ENCODE measurements at regions not wholly inside any gene's neighbourhood (a gene's known extent, or its start where the extent isn't known, plus 50 kb on each side); places are given as distances from the start of the nearest gene placed in this dataset.

DNA sequence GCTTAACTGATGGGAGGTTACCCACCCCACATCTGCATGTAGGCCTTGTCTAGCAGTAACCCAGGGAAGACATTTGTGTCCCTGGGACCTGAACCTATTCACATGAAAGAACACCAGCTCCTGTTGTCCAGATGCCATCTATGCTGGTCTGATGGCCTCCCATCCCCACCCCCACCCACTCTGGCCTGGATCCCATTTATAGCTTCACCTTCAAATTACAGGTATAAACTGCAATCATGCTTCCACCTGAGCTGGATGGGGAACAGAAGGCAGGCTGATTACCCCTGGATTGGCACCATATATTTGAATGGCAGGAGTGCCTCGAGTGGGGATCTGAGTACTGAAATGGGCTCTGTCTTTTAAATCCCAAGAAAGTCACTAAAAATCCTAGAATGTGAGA is 312.7 kb upstream of the USP24 start:
- TF ChIP-seq TEAD4 (CRISPR knock-in tag; IDR thresholded peaks at IDR 0.05) (no peak), FOXJ3 (CRISPR knock-in tag; IDR thresholded peaks at IDR 0.05; ENCODE audit: borderline replicate concordance) (no peak), TCF7 (CRISPR knock-in tag; IDR thresholded peaks at IDR 0.05; ENCODE audit: low read depth) (no peak), ZNF138 (CRISPR knock-in tag; conservative IDR thresholded peaks at IDR 0.05) (no peak)
- TF ChIP-seq, protein P1, sequence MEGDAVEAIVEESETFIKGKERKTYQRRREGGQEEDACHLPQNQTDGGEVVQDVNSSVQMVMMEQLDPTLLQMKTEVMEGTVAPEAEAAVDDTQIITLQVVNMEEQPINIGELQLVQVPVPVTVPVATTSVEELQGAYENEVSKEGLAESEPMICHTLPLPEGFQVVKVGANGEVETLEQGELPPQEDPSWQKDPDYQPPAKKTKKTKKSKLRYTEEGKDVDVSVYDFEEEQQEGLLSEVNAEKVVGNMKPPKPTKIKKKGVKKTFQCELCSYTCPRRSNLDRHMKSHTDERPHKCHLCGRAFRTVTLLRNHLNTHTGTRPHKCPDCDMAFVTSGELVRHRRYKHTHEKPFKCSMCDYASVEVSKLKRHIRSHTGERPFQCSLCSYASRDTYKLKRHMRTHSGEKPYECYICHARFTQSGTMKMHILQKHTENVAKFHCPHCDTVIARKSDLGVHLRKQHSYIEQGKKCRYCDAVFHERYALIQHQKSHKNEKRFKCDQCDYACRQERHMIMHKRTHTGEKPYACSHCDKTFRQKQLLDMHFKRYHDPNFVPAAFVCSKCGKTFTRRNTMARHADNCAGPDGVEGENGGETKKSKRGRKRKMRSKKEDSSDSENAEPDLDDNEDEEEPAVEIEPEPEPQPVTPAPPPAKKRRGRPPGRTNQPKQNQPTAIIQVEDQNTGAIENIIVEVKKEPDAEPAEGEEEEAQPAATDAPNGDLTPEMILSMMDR (IDR thresholded peaks at IDR 0.05) = no peak
- TF ChIP-seq, protein P2, sequence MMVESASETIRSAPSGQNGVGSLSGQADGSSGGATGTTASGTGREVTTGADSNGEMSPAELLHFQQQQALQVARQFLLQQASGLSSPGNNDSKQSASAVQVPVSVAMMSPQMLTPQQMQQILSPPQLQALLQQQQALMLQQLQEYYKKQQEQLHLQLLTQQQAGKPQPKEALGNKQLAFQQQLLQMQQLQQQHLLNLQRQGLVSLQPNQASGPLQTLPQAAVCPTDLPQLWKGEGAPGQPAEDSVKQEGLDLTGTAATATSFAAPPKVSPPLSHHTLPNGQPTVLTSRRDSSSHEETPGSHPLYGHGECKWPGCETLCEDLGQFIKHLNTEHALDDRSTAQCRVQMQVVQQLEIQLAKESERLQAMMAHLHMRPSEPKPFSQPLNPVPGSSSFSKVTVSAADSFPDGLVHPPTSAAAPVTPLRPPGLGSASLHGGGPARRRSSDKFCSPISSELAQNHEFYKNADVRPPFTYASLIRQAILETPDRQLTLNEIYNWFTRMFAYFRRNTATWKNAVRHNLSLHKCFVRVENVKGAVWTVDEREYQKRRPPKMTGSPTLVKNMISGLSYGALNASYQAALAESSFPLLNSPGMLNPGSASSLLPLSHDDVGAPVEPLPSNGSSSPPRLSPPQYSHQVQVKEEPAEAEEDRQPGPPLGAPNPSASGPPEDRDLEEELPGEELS (CRISPR knock-in tag; IDR thresholded peaks at IDR 0.05) = no peak
- TF ChIP-seq, protein P3, sequence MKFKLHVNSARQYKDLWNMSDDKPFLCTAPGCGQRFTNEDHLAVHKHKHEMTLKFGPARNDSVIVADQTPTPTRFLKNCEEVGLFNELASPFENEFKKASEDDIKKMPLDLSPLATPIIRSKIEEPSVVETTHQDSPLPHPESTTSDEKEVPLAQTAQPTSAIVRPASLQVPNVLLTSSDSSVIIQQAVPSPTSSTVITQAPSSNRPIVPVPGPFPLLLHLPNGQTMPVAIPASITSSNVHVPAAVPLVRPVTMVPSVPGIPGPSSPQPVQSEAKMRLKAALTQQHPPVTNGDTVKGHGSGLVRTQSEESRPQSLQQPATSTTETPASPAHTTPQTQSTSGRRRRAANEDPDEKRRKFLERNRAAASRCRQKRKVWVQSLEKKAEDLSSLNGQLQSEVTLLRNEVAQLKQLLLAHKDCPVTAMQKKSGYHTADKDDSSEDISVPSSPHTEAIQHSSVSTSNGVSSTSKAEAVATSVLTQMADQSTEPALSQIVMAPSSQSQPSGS (CRISPR knock-in tag; IDR thresholded peaks at IDR 0.05; ENCODE audit: borderline replicate concordance, low read depth) = no peak
- TF ChIP-seq, protein P4, sequence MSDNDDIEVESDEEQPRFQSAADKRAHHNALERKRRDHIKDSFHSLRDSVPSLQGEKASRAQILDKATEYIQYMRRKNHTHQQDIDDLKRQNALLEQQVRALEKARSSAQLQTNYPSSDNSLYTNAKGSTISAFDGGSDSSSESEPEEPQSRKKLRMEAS (CRISPR knock-in tag; IDR thresholded peaks at IDR 0.05) = no peak
- TF ChIP-seq, protein P5, sequence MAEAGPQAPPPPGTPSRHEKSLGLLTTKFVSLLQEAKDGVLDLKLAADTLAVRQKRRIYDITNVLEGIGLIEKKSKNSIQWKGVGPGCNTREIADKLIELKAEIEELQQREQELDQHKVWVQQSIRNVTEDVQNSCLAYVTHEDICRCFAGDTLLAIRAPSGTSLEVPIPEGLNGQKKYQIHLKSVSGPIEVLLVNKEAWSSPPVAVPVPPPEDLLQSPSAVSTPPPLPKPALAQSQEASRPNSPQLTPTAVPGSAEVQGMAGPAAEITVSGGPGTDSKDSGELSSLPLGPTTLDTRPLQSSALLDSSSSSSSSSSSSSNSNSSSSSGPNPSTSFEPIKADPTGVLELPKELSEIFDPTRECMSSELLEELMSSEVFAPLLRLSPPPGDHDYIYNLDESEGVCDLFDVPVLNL (CRISPR knock-in tag; IDR thresholded peaks at IDR 0.05; ENCODE audit: borderline replicate concordance, low read depth) = no peak
- TF ChIP-seq, protein P6, sequence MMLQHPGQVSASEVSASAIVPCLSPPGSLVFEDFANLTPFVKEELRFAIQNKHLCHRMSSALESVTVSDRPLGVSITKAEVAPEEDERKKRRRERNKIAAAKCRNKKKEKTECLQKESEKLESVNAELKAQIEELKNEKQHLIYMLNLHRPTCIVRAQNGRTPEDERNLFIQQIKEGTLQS (CRISPR knock-in tag; conservative IDR thresholded peaks at IDR 0.05) = no peak
